GM12878 (cell line): ENCODE measurements at regions not wholly inside any gene's neighbourhood (a gene's known extent, or its start where the extent isn't known, plus 50 kb on each side); places are given as distances from the start of the nearest gene placed in this dataset.

Source experiments
- ATAC-seq: fragments of 200-7000 bp; cut with Tn5 transposase; 3 replicates; pipeline ENCODE4 v1.9.1; 2020; ENCODE audit warnings: mild to moderate bottlenecking, moderate library complexity
- BruUV-seq: library from RNA; stranded (reverse); fragments of 400-500 nt; replicated peaks from 2 replicates; lab custom pipeline; 2021; lab: Mats Ljungman, UMichigan
- CTCF ChIA-PET: fragments of 300-600 bp; sonication (Branson Sonifier 250); formaldehyde crosslinking; extraction: SDS; loops from one replicate; lab custom pipeline; 2021; ENCODE audit warnings: inconsistent platforms; lab: Yijun Ruan, JAX
- POLR2A ChIA-PET: fragments of 350-600 bp; formaldehyde crosslinking; extraction: SDS; loops from one replicate; lab custom pipeline; 2021; ENCODE audit warnings: inconsistent platforms; lab: Charles Lee
- RAD21 ChIA-PET: fragments of 300-600 bp; sonication (Branson Sonifier 250); formaldehyde crosslinking; loops from one replicate; lab custom pipeline; 2023; ENCODE audit warnings: antibody characterized with exemption; ENCODE audit not compliant: unreplicated experiment; lab: Charles Lee
- SMC1A ChIA-PET: fragments of 300-600 bp; sonication (Branson Sonifier 250); formaldehyde crosslinking; loops from one replicate; lab custom pipeline; 2023; ENCODE audit not compliant: unreplicated experiment, uncharacterized antibody; lab: Charles Lee
- DNase-seq: peaks from one replicate; pipeline ENCODE4 v3.0.0-alpha.2; 2011; ENCODE audit warnings: low read depth, low spot score
- FAIRE-seq: peaks from 3 replicates; lab custom pipeline; 2011; peaks lifted over from hg19 to GRCh38; lab: Jason Lieb, UNC
- H2AFZ ChIP-seq: 2 replicates; pipeline ENCODE4 v1.6.0; 2011; ENCODE audit warnings: low read depth, low read length, control low read depth; ENCODE audit not compliant: control insufficient read depth
- H3K27ac ChIP-seq: 2 replicates; pipeline ENCODE4 v1.5.1; 2011; ENCODE audit warnings: control low read depth; ENCODE audit not compliant: control insufficient read depth, insufficient read depth
- H3K27me3 ChIP-seq, 2 experiments: replicated peaks in 1 of 2; 2 replicates each; pipeline versions ENCODE4 v1.6.0 to v1.6.1; 2011; ENCODE audit warnings: low read length in 1 of 2; ENCODE audit not compliant: control insufficient read depth in 2 of 2, insufficient read depth in 2 of 2
- H3K36me3 ChIP-seq, 2 experiments: 2 replicates each; pipeline ENCODE4 v1.5.1; 2011; ENCODE audit warnings: low read length in 1 of 2; ENCODE audit not compliant: control insufficient read depth in 2 of 2, insufficient read depth in 2 of 2
- H3K4me1 ChIP-seq: 2 replicates; pipeline ENCODE4 v1.6.1; 2011; ENCODE audit warnings: mild to moderate bottlenecking, low read length, moderate library complexity, mixed read lengths; ENCODE audit not compliant: control insufficient read depth, insufficient read depth
- H3K4me2 ChIP-seq: 2 replicates; pipeline ENCODE4 v1.6.0; 2011; ENCODE audit warnings: control low read depth; ENCODE audit not compliant: control insufficient read depth, insufficient read depth
- H3K4me3 ChIP-seq: fragments of 200-600 bp; sonication (generic); 2 replicates; pipeline ENCODE4 v1.5.1; 2016
- H3K79me2 ChIP-seq: 2 replicates; pipeline ENCODE4 v1.6.0; 2011; ENCODE audit warnings: low read length; ENCODE audit not compliant: control insufficient read depth, insufficient read depth
- H3K9ac ChIP-seq: 2 replicates; pipeline ENCODE4 v1.8.0; 2011; ENCODE audit warnings: low read length, control low read depth, mixed read lengths; ENCODE audit not compliant: control insufficient read depth, insufficient read depth
- H3K9me3 ChIP-seq: replicated peaks from 3 replicates; pipeline ENCODE4 v1.5.1; 2011; ENCODE audit warnings: mild to moderate bottlenecking, low read length; ENCODE audit not compliant: control insufficient read depth, insufficient read depth
- H4K20me1 ChIP-seq: 2 replicates; pipeline ENCODE4 v1.6.0; 2011; ENCODE audit not compliant: control insufficient read depth, insufficient read depth
- HDAC6 ChIP-seq: fragments of 200-600 bp; sonication (generic); IDR thresholded peaks from one replicate; pipeline ENCODE4 v1.8.0; 2017; ENCODE audit warnings: antibody characterized with exemption; ENCODE audit not compliant: unreplicated experiment
- MLLT1 ChIP-seq: fragments of 450-650 bp; IDR thresholded peaks from 2 replicates; pipeline ENCODE4 v1.6.1; 2016; ENCODE audit warnings: mild to moderate bottlenecking
- RAD21 ChIP-seq: IDR thresholded peaks from 2 replicates; pipeline ENCODE4 v1.6.1; 2011; ENCODE audit warnings: mild to moderate bottlenecking, low read depth, low read length, moderate library complexity; ENCODE audit not compliant: insufficient read depth
- ZSCAN29 ChIP-seq: fragments of 450-650 bp; IDR thresholded peaks from 2 replicates; pipeline ENCODE4 v1.6.1; 2017; ENCODE audit warnings: mild to moderate bottlenecking, moderate library complexity
- WGBS: methylation state at CpG from one replicate; pipeline ENCODE4 v1.1.6; 2016; ENCODE audit warnings: low lambda C conversion rate; ENCODE audit not compliant: insufficient replicate concordance, insufficient coverage; ENCODE audit errors: missing lambda C conversion rate; 5-methylcytosine and 5-hydroxymethylcytosine counted together
- in situ Hi-C: fragments of 300-500 bp; cut with MboI; formaldehyde crosslinking; loops from 9 replicates; pipeline ENCODE4 v1.14.3; 2018; ENCODE audit warnings: mixed read lengths
- intact Hi-C: fragments of 100-400 bp; cut with micrococcal nuclease; formaldehyde crosslinking; loops from one replicate; pipeline ENCODE4 v1.14.2; 2022; ENCODE audit not compliant: unreplicated experiment

GRCh38 chr2:176960061-176960460 lies 252.5 kb upstream of the HNRNPA3 start:
- H3K9me3 ChIP-seq = no peaks in the 10 kb centered on the region
- no peak for DNase-seq
- no peak overlapping the region for H2AFZ ChIP-seq
- no peak overlapping the region for H3K4me3 ChIP-seq
- H4K20me1 ChIP-seq = no peaks in the 10 kb centered on the region
- CTCF ChIA-PET = interaction anchor here (0.6 to 1.9 kb wide), 6 partner anchors 10 to 639 kb away, joined by 3 to 7 read pairs (median 4); no protein-coding TSS in a partner anchor
- H3K36me3 ChIP-seq = no peaks in the 10 kb centered on the region
- H3K27ac ChIP-seq = no peak overlapping the region
- in situ Hi-C loops (no loop called here), intact Hi-C loops (no loop called here)
- no peaks in the 10 kb centered on the region for H3K27me3 ChIP-seq
- no peak for TF ChIP-seq MLLT1
- no peak for TF ChIP-seq RAD21
- TF ChIP-seq ZSCAN29 = no peak
- no peak for TF ChIP-seq HDAC6
- no peak overlapping the region for H3K9ac ChIP-seq
- SMC1A ChIA-PET = interaction anchor here (1.0 to 1.6 kb wide), 7 partner anchors 8 to 306 kb away, joined by 3 to 4 read pairs (median 3); no protein-coding TSS in a partner anchor
- no peaks in the 10 kb centered on the region for H3K4me1 ChIP-seq
- H3K4me2 ChIP-seq = no peak overlapping the region
- BruUV-seq = no TSS peak
- no peak for ATAC-seq
- no peak for FAIRE-seq
- POLR2A ChIA-PET = interaction anchor here (0.9 kb wide), 1 partner anchor 8 kb away, joined by 5 read pairs; no protein-coding TSS in a partner anchor
- no peaks in the 10 kb centered on the region for H3K79me2 ChIP-seq
- WGBS = 46% methylated on average over 2 of the region's 2 CpGs
- RAD21 ChIA-PET = interaction anchor here (1.2 kb wide), 2 partner anchors 13 to 189 kb away, joined by 3 to 4 read pairs; no protein-coding TSS in a partner anchor
